Stimulated activated CD4-positive, alpha-beta T cell treated with anti-CD3 and anti-CD28 coated beads, Interleukin-12 subunit alpha, Interleukin-12 subunit beta, amount 100 ng/mL, for 4 hours (primary cell): ENCODE measurements at regions not wholly inside any gene's neighbourhood (a gene's known extent, or its start where the extent isn't known, plus 50 kb on each side); places are given as distances from the start of the nearest gene placed in this dataset.
"Not testable (repeated sequence)": the region's sequence is repeated elsewhere in the genome, so short reads cannot be mapped to it uniquely, and the experiment has no call there.

Experiments used
- DNase-seq: peaks from one replicate; pipeline ENCODE4 v3.0.0-alpha.2; 2020

- no peak for DNase-seq
These were observed 108.2 kb upstream of the MAMLD1 start for GRCh38 chrX:150254909-150255308.

GRCh38 chrX:150255441-150256296 is 107.4 kb upstream of the MAMLD1 start:
- no peak for DNase-seq

GRCh38 chrX:150256297-150256650 is 106.8 kb upstream of the MAMLD1 start:
- no peak for DNase-seq

- no peak for DNase-seq
These were observed 105.6 kb upstream of the MAMLD1 start for GRCh38 chrX:150257353-150258175.

- DNase-seq: no peak
These were observed 105.0 kb upstream of the MAMLD1 start for GRCh38 chrX:150258176-150258425.

GRCh38 chrX:150258463-150259430 is 104.4 kb upstream of the MAMLD1 start:
- DNase-seq: no peak

- DNase-seq: no peak
These were observed 100.7 kb upstream of the MAMLD1 start for GRCh38 chrX:150262456-150262855.

- no peak for DNase-seq
These were observed 94.2 kb upstream of the MAMLD1 start for GRCh38 chrX:150268839-150269355.

- no peak for DNase-seq
These were observed 93.4 kb upstream of the MAMLD1 start for GRCh38 chrX:150269605-150270254.

GRCh38 chrX:150270622-150271021 is 92.5 kb upstream of the MAMLD1 start:
- no peak for DNase-seq

GRCh38 chrX:150273575-150274294 is 89.4 kb upstream of the MAMLD1 start:
- not testable (repeated sequence) for DNase-seq

- DNase-seq: no peak
These were observed 80.2 kb upstream of the MAMLD1 start for GRCh38 chrX:150282953-150283352.

GRCh38 chrX:150291014-150291413 is 72.1 kb upstream of the MAMLD1 start:
- no peak for DNase-seq

- no peak for DNase-seq
These were observed 69.7 kb upstream of the MAMLD1 start for GRCh38 chrX:150293311-150294013.

GRCh38 chrX:150298841-150299551 is 64.1 kb upstream of the MAMLD1 start:
- no peak for DNase-seq

GRCh38 chrX:150299579-150299978 is 63.5 kb upstream of the MAMLD1 start:
- DNase-seq: no peak

- DNase-seq: no peak
These were observed 59.6 kb upstream of the MAMLD1 start for GRCh38 chrX:150303386-150304097.

- no peak for DNase-seq
These were observed 57.1 kb upstream of the MAMLD1 start for GRCh38 chrX:150306002-150306401.

- DNase-seq: no peak
These were observed 55.1 kb upstream of the MAMLD1 start for GRCh38 chrX:150308041-150308440.
